NOMO-1 (cell line): ENCODE measurements at regions not wholly inside any gene's neighbourhood (a gene's known extent, or its start where the extent isn't known, plus 50 kb on each side); places are given as distances from the start of the nearest gene placed in this dataset.
"Not testable (repeated sequence)": the region's sequence is repeated elsewhere in the genome, so short reads cannot be mapped to it uniquely, and the experiment has no call there.

ENCODE experiments used
- DNase-seq, 2 experiments: peaks; one replicate each; lab custom pipeline; 2025; ENCODE audit not compliant: unreplicated experiment in 2 of 2; lab: John Stamatoyannopoulos, UW

- no peak for DNase-seq
Observed at GRCh38 chr2:3899536-3900155, 196.3 kb downstream of the DCDC2C start.

GRCh38 chr2:3902131-3902530, 198.8 kb downstream of the DCDC2C start:
- no peak for DNase-seq

GRCh38 chr2:3904061-3904460, 200.7 kb downstream of the DCDC2C start:
- no peak for DNase-seq

GRCh38 chr2:3908498-3908897, 205.1 kb downstream of the DCDC2C start:
- not testable (repeated sequence) for DNase-seq

- no peak for DNase-seq
Observed at GRCh38 chr2:3911882-3912455, 208.6 kb downstream of the DCDC2C start.

GRCh38 chr2:3913166-3913565, 209.8 kb downstream of the DCDC2C start:
- DNase-seq = no peak

- no peak for DNase-seq
Observed at GRCh38 chr2:3914241-3914640, 210.9 kb downstream of the DCDC2C start.

GRCh38 chr2:3927031-3927430, 223.7 kb downstream of the DCDC2C start:
- DNase-seq = no peak

GRCh38 chr2:3929374-3929773, 226.0 kb downstream of the DCDC2C start:
- DNase-seq = no peak

- DNase-seq = no peak
Observed at GRCh38 chr2:3930246-3930645, 226.9 kb downstream of the DCDC2C start.

GRCh38 chr2:3940661-3941060, 237.3 kb downstream of the DCDC2C start:
- DNase-seq = no peak

GRCh38 chr2:3942841-3943240, 239.5 kb downstream of the DCDC2C start:
- no peak for DNase-seq

GRCh38 chr2:3944071-3944470, 240.7 kb downstream of the DCDC2C start:
- no peak for DNase-seq

GRCh38 chr2:3944841-3945240, 241.5 kb downstream of the DCDC2C start:
- DNase-seq = no peak

- DNase-seq = no peak
Observed at GRCh38 chr2:3948191-3948590, 244.8 kb downstream of the DCDC2C start.

GRCh38 chr2:3951131-3951954, 248.0 kb downstream of the DCDC2C start:
- DNase-seq = no peak

GRCh38 chr2:3952866-3953516, 249.6 kb downstream of the DCDC2C start:
- DNase-seq = no peak

- no peak for DNase-seq
Observed at GRCh38 chr2:3954261-3954660, 250.9 kb downstream of the DCDC2C start.

GRCh38 chr2:3956406-3956805, 253.0 kb downstream of the DCDC2C start:
- DNase-seq = no peak

GRCh38 chr2:3956892-3957291, 253.5 kb downstream of the DCDC2C start:
- DNase-seq = no peak

GRCh38 chr2:3958465-3958864, 255.1 kb downstream of the DCDC2C start:
- DNase-seq = no peak

- DNase-seq = no peak
Observed at GRCh38 chr2:3958969-3959368, 255.6 kb downstream of the DCDC2C start.
